Ishikawa (cell line): ENCODE measurements at regions not wholly inside any gene's neighbourhood (a gene's known extent, or its start where the extent isn't known, plus 50 kb on each side); places are given as distances from the start of the nearest gene placed in this dataset.
A peak's percentile ranks its signal among the peaks of the same experiment; 100 is the strongest.

Experiments
- CEBPB ChIP-seq: IDR thresholded peaks from 2 replicates; pipeline ENCODE4 v1.6.1; 2012
- CREB1 ChIP-seq: IDR thresholded peaks from 2 replicates; pipeline ENCODE4 v1.6.1; 2012; ENCODE audit warnings: low read depth
- EGR1 ChIP-seq: IDR thresholded peaks from 2 replicates; pipeline ENCODE4 v1.6.1; 2012
- EP300 ChIP-seq: IDR thresholded peaks from 2 replicates; pipeline ENCODE4 v1.6.1; 2012; ENCODE audit warnings: borderline replicate concordance
- FOXM1 ChIP-seq: IDR thresholded peaks from 2 replicates; pipeline ENCODE4 v1.6.1; 2012; ENCODE audit warnings: low read depth, borderline replicate concordance
- NFIC ChIP-seq: IDR thresholded peaks from 2 replicates; pipeline ENCODE4 v1.6.1; 2012
- RAD21 ChIP-seq: IDR thresholded peaks from 2 replicates; pipeline ENCODE4 v1.6.1; 2012; ENCODE audit warnings: low read depth
- TAF1 ChIP-seq: IDR thresholded peaks from 2 replicates; pipeline ENCODE4 v1.6.1; 2012; ENCODE audit warnings: low read depth, mild to moderate bottlenecking
- TCF12 ChIP-seq: IDR thresholded peaks from 2 replicates; pipeline ENCODE4 v1.6.1; 2012; ENCODE audit warnings: low read depth
- TEAD4 ChIP-seq: IDR thresholded peaks from 2 replicates; pipeline ENCODE4 v1.6.1; 2012
- YY1 ChIP-seq: IDR thresholded peaks from 2 replicates; pipeline ENCODE4 v1.6.1; 2012; ENCODE audit warnings: low read depth
- ZBTB7A ChIP-seq: IDR thresholded peaks from 2 replicates; pipeline ENCODE4 v1.6.1; 2012; ENCODE audit warnings: low read depth
- TF ChIP-seq, protein P1 (sequence below): IDR thresholded peaks from 2 replicates; pipeline ENCODE4 v1.6.1; 2012
- TF ChIP-seq, protein P2 (sequence below): IDR thresholded peaks from 2 replicates; pipeline ENCODE4 v1.6.1; 2012; ENCODE audit warnings: low read depth, mild to moderate bottlenecking
- TF ChIP-seq, protein P3 (sequence below): IDR thresholded peaks from 2 replicates; pipeline ENCODE4 v1.6.1; 2012

DNA sequence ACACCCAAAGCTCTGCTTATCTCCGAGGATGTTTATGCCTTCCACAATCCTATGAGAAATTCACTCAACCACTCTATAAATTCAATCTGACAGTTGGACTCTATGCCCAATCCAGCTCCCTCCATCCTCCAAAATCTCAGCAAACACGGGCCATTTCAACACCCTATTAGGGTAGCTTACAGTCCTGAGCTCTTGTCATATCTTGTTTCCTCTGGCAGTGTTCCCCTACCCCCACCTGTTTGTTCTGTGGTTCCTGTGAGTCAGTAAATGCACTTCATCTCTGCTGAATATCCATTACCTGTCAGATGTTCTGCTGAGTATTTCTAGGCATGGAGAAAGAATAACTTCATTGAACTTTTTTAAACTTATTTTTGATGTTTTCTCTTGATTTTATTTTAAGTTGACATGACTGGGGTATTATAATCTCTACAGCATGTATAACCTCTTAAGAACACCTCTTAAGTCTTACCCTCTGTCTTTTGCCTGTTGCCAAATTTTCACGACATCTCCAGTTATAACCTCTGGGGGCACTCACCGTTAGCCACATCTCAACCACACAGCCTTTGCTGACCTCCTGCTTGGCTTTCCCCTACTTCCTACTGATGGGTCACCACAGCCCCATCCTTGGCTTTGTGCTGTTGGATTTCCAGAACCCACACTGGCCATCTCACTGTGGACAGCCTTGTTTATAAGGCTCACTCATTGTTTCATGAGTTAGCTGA is 317.0 kb upstream of the TMPO start:
- no peak for TF ChIP-seq TAF1
- TF ChIP-seq EGR1 = no peak

DNA sequence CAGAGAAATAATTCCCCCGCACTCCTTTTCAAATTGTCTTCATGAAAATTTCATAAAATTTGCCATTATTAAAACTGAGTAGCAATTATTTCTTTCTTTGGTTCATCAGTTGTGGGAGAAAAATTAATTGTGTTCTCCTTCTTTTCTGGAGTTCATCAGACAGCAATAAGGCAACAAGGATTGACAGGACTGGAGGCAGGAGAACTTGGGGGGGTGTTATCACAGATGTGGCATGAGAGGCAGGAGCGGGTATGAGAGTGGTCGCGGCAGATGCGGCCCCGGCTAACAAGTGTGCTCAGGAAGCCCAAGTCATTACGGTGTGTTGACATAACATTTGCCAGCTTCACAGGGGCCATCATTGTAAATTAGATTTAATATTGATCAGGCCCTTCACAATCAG is 306.6 kb upstream of the TMPO start:
- no peak for TF ChIP-seq TCF12

DNA sequence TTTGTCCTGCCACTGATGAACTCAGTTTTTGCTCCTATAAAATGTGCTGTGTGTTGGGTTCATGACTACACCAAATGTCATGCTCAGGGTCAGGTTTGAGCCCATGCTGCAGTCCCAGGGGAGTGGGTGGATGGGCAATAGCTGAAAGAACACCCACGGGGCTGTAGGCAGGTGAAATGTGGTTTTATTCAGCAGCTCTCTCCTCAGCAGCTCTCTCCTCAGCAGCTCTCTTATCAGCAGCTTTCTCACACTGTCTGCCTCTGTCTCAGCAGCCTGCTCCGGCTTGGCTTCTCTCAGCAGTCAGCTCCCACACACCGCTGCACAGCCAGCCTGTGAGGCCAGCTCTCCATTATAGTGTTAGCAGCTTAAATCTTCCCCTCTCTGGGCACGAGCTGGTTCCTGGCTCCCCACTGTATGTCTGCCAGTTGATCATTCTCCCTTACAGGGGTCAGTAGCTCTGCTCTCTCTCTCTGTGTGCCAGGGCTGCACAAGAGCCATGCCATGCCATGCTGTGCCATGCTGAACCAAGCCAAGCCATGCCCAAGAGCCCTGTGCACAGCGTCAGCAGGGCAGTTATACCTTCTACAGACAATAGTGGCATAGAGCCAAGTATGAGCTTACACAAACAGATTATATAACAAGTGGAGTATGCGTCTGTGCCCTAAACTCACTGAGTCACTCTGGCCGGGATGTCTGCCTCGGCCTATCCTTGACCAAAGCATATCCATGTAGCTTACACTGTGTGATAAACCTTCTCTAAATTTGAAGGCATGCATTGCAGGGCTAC is 303.3 kb upstream of the TMPO start:
- TF ChIP-seq CEBPB = no peak
- TF ChIP-seq, protein P1, sequence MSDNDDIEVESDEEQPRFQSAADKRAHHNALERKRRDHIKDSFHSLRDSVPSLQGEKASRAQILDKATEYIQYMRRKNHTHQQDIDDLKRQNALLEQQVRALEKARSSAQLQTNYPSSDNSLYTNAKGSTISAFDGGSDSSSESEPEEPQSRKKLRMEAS = peak; percentile 32; the same call in 1 of the 2 replicates
- no peak; the same call in 1 of the 2 replicates for TF ChIP-seq TEAD4
- TF ChIP-seq, protein P2, sequence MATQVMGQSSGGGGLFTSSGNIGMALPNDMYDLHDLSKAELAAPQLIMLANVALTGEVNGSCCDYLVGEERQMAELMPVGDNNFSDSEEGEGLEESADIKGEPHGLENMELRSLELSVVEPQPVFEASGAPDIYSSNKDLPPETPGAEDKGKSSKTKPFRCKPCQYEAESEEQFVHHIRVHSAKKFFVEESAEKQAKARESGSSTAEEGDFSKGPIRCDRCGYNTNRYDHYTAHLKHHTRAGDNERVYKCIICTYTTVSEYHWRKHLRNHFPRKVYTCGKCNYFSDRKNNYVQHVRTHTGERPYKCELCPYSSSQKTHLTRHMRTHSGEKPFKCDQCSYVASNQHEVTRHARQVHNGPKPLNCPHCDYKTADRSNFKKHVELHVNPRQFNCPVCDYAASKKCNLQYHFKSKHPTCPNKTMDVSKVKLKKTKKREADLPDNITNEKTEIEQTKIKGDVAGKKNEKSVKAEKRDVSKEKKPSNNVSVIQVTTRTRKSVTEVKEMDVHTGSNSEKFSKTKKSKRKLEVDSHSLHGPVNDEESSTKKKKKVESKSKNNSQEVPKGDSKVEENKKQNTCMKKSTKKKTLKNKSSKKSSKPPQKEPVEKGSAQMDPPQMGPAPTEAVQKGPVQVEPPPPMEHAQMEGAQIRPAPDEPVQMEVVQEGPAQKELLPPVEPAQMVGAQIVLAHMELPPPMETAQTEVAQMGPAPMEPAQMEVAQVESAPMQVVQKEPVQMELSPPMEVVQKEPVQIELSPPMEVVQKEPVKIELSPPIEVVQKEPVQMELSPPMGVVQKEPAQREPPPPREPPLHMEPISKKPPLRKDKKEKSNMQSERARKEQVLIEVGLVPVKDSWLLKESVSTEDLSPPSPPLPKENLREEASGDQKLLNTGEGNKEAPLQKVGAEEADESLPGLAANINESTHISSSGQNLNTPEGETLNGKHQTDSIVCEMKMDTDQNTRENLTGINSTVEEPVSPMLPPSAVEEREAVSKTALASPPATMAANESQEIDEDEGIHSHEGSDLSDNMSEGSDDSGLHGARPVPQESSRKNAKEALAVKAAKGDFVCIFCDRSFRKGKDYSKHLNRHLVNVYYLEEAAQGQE = no peak
- TF ChIP-seq TAF1 = no peak
- TF ChIP-seq, protein P3, sequence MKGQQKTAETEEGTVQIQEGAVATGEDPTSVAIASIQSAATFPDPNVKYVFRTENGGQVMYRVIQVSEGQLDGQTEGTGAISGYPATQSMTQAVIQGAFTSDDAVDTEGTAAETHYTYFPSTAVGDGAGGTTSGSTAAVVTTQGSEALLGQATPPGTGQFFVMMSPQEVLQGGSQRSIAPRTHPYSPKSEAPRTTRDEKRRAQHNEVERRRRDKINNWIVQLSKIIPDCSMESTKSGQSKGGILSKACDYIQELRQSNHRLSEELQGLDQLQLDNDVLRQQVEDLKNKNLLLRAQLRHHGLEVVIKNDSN = no peak
- TF ChIP-seq FOXM1 = no peak
- TF ChIP-seq CREB1 = no peak
- no peak for TF ChIP-seq TCF12
- no peak for TF ChIP-seq RAD21
- TF ChIP-seq EGR1 = no peak
- TF ChIP-seq ZBTB7A = no peak
- TF ChIP-seq NFIC = peak; percentile 87
- peak; percentile 64; the same call in 1 of the 2 replicates for TF ChIP-seq EP300
- TF ChIP-seq YY1 = no peak

DNA sequence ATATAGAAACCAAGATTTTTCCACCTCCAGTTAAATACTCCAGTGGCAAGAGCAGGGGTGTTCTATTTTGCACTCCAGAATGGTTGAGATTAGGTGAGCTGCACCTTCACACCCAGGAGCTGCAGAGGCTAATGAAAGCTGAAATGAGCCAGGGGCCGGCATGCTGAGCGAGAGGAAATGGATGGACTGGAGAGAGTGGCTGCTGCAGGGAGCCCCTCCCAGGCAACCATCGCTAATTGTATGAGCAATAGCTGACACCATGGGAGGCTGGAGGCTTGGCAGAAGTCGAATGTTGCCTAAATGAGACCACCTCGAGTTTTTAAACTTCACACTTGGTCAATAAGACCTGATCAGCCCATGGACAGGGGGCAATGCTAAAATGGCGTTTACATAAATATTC is 301.8 kb upstream of the TMPO start:
- TF ChIP-seq CREB1 (no peak), RAD21 (no peak), EP300 (no peak), YY1 (no peak), TEAD4 (no peak)

DNA sequence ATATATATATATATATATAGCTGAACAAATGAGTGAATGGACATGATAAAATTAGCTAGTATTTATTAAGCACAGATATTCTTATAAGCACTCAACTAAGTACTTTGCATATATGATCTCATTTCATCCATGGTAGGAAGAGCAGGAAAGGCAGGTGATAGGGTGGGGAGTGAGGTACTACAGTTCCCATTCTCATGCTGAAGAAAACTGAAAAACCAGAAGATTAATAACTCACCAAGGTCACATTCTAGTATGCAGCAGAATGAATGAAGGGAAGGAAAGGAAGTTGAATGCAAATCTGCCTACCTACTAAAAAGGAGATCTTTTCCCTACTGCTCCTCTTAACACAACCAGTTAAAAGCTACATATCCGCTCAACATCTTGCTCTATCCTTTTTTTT is 298.1 kb upstream of the TMPO start:
- no peak for TF ChIP-seq ZBTB7A
- TF ChIP-seq, protein P2 = no peak
- TF ChIP-seq, protein P1 = no peak
- TF ChIP-seq TCF12 = no peak
- TF ChIP-seq TEAD4 = no peak
- no peak for TF ChIP-seq YY1
- TF ChIP-seq, protein P3 = no peak
- no peak for TF ChIP-seq CREB1
- no peak for TF ChIP-seq EGR1
- TF ChIP-seq RAD21 = no peak
- TF ChIP-seq CEBPB = no peak
- TF ChIP-seq FOXM1 = no peak
- TF ChIP-seq NFIC = no peak
- TF ChIP-seq TAF1 = no peak
- no peak for TF ChIP-seq EP300

DNA sequence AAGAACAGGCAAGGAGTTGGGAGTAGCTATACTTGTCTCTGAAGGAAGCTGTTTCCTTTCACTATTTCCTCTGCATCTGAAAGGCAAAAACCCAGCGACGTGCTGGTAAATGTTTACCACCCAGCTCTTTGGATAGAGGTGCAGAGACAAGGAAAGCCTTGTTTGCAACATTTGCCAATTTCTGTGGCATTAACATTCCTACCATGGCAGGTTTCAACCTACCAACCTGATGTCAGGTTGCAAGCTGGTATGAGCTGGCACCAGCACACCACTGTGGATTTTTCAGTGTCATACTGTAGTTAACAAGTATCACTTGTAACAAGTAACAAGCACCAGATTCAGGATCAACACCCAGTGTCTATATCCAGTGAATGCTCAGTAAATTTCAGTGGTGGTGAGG is 294.8 kb upstream of the TMPO start:
- TF ChIP-seq CREB1 (no peak), TCF12 (no peak), TAF1 (no peak), TEAD4 (no peak; the same call in 1 of the 2 replicates), FOXM1 (no peak), ZBTB7A (no peak), EGR1 (no peak), RAD21 (no peak), NFIC (no peak), YY1 (no peak), EP300 (no peak), CEBPB (no peak)
- TF ChIP-seq, protein P1 = no peak
- TF ChIP-seq, protein P2 = no peak
- TF ChIP-seq, protein P3 = no peak
